NCI-H128 (cell line): ENCODE measurements at regions not wholly inside any gene's neighbourhood (a gene's known extent, or its start where the extent isn't known, plus 50 kb on each side); places are given as distances from the start of the nearest gene placed in this dataset.
"Not testable (repeated sequence)": the region's sequence is repeated elsewhere in the genome, so short reads cannot be mapped to it uniquely, and the experiment has no call there.

Experiments used
- DNase-seq: peaks from one replicate; lab custom pipeline; 2025; ENCODE audit not compliant: unreplicated experiment; lab: John Stamatoyannopoulos, UW

DNA sequence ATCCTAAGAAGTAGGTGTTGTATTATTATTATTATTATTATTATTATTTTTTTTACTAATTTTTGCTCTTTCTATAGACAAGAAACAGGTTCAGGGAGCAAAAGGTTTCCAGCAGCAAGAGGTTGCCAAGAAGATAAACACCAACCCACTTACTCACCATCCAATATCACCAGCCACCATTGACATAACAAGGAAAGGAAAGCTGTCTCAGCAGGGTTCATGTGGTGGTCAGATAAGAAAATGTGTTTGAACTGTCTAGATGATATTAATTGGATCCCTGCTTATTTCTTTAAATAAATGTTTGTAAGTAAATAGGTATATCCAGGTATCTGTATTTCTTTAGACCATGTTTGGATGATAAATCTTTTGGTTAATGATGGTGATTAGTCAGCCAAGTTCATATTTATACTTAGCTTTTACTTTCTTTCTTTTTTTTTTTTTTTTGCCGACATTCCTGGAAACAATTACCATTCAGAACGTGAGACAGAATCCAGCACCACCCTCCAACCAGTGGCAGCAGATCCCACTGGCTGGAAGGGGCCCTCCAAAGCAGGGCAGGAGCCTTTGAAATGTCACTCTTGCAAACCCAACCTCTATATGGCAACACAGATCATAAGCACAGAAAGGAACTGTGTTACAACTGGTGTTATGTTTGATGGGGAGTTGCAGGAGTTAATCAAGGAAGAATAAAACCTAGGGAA is 139.2 kb upstream of the ECI2 start:
- DNase-seq, result no peak

DNA sequence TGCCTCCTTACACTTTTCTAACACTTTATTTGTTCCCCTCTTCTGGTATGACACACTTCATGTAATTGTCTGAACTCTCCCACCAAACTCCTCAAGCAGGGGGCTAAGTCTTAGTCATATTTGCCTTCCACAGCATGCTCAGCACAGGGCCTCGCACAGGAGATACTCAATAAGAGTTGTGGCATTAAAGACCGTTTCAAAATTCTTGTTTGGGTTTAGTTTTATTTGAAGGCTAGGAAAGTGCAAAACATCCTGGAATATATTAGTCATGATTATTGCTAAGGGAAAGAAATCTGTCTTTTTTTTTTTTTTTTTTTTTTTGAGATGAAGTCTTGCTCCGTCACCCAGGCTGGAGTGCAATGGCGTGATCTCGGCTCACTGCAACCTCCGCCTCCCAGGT is 137.6 kb upstream of the ECI2 start:
- no peak for DNase-seq

DNA sequence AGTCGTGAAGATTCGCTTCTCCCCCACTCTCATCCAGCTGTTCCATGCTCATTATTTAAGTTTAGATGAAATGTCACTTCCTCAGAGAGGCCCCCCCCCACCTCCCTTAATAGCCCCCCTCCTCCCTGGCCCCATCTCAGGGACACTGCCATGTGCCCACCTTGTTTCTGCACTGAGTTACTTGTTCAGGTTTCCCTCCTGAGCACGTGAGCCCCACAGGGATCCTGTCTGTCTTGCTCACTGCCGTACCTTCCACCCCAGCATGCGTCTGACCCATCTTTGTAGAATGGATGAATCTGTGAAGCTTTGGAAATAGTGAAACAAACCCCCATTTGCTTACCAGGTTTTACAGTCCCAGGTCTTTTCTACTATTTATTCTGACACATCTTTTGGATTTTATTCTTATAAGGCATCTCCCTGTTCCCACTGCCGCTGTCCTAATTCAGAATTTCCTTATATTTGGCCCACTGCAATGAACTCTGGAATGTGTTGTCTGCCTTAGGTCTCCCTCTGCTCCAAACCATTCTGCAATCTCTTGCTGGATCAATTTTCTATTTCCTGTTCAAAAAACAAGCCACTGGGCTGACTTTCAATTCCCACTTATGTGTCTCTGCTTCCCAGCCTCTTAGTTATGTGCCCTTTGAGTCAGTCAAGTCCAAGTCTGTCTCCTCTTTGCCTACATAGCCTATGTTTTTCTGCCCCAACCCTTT is 136.5 kb upstream of the ECI2 start:
- DNase-seq, result no peak

DNA sequence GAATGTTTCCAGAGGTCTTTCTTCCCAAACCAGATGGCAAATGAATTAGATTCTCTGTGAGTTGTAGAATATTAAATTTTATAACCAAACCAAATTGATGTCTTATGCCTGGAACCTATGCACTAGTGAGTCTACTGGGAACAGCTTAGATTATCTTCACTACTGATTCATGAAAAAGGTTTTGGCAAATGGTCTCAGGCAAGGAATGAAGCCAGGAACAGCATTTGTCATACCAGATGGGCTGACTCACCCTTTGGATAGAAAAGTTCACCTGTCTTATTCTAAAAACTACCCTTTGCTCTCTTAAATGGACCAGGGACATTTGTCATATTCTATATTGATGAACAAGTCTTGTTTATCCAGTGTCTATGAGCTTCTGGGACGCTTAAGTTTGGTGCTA is 135.4 kb upstream of the ECI2 start:
- no peak for DNase-seq

DNA sequence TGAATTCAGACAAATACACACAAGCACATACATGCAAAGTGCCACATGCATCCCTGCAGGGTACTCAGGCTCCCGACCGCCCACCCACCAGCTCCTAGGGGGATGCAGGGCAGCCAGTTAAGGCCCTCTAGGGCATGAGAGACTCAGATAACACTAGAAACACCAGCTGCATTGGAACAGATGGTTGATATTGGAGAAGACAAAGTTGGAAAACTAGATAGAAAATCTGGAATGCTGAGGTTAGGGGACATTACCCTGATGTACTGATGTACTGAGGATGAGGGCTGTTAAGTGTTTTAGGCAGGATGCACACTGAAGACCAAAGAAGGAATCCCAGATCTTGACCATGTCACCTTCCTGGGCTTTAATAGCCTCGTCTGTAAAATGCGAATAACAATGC is 134.6 kb upstream of the ECI2 start:
- no peak for DNase-seq

DNA sequence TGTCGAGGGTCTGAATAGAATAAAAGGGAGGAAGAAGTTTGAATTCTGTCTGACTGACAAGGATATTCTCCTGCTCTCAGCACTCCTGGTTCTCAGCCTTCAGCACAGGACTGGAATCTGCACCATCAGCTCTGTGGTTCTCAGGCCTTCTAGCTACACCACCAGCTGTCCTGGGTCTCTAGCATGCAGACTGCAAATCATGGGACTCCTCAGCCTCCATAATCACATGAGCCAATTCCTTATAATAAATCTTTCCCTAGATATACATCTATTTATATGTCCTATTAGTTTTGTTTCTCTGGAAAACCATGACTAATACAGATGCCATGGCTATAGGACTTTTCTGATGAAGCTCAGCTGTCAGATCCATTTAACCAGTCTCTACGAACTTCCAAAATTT is 132.8 kb upstream of the ECI2 start:
- DNase-seq, result no peak

DNA sequence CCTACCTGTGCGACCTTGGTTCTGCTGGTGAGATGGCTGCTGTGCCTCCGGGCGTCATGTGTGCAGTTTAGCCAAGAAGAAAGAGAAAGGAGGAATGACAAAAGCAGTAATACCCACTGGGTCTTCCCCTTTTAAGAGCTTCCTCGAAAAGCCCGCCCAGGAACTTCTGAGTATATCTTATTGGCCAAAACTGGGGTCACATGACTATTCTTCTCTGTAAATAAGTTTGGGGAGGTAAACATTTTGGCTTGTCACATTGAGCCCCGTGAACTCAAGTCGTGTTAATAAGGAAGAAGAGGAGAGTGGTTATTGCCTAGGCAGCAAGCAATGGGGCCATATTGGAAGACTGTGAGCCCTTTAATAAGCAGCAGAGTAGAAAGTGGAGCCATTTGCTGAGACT is 130.4 kb upstream of the ECI2 start:
- no peak for DNase-seq

DNA sequence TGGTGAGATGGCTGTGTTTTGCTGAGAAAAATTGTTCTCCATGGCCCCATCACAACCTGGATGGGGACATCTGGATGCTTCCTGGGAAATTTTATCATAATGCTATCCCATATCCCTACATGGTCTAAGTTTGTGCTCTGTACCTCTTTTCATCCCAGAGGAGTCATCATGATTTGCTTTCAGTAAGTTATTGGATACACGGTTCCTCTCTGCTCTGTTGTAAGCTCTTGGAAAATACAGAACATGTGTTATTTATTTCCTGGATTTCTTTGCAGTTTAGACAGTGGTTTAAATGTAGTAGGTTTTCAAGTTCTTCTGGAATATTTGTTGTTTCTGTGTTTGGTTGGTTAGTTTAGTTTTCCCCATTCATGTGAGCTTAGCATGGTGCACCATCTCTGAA is 129.2 kb upstream of the ECI2 start:
- DNase-seq, result no peak

DNA sequence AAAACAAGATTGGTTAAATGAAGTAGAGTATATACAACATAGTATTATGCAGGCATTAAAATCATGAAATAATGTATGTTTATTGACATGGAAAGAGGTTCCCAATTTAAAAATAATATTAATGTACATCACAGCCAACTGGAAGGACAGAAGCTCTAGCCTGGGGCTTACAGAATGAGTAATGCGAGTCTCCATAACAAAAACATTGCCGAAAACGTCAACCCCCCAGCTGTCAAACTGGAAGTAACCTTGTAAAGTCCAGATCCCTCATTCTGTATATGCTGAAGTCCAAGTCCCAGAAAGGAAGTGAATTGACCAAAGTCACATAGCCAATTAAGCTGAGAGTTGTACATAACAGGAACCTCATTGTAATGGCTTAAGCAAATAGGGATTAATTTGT is 128.7 kb upstream of the ECI2 start:
- no peak for DNase-seq

DNA sequence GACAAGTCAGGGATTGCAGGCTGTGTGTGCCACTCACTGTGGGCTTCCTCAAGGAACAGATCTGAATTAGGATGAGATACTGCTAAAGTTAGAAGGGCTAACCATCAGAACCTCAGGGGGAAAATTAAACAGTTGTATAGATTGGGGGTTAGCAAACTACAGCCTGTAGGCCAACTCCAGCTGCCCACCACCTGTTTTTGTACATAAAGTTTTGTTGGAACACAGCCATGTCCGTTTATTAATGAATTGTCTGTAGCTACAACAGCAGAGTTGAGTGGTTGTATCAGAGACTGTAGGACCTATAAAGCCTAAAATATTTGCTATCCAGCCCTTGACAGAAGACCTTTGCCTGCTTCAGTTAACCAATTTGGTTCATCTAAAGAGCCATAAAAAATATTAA is 127.2 kb upstream of the ECI2 start:
- DNase-seq, result no peak

DNA sequence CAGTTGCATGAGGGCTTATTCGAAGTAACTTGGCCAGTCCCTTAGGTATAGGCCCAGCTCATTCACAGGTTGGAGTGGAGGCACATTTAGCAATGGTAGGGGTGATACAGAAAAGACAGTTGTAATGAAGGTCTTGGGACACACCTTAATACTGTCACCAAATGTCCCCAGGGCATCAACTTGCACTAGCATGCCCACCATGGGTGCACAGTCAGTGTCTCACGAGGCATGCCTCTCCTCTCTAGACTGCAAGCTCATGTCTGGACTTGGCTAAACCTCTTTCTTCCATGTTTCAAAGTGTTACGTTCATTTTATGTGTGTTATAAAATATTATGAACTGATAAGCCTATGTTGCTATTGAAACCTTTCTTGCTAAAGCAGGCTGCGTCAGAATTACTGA is 124.0 kb upstream of the ECI2 start:
- no peak for DNase-seq

DNA sequence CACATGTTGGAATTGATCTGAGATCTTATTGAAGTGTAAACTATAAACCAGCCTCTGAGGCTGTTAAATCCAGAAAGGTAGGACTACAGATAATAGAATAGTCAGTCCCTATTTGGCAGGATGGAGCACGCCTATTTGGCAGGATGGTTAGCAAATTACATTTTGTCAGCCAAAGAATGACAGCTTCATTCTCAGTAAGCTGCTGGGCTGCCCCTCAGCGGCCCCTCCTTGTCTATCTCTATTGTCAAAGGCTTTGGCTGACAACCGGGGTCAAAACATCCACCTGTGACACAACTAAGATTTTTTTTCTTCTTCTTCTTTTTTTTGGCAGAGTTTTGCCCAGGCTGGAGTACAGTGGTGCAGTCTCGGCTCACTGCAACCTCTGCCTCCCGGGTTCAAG is 123.4 kb upstream of the ECI2 start:
- no peak for DNase-seq

DNA sequence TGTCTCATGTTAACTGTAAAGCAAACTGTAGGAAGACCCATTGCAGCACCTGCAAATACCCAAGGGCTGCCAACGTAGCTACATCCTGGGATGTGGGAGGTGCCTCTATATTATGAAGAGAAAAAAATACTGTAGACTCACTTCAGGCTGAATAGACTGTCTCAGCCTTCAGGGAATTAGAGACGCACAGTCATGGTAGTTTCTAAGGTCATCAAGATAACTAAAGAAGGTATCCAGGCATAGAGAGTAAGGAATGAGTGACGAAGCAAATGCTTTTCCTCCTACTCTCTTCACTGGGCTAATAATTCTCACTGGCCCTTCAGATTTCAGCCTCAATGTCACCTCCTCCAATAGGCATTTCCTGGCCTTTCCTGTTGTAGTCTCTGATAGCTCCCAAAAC is 121.6 kb upstream of the ECI2 start:
- DNase-seq, result no peak

DNA sequence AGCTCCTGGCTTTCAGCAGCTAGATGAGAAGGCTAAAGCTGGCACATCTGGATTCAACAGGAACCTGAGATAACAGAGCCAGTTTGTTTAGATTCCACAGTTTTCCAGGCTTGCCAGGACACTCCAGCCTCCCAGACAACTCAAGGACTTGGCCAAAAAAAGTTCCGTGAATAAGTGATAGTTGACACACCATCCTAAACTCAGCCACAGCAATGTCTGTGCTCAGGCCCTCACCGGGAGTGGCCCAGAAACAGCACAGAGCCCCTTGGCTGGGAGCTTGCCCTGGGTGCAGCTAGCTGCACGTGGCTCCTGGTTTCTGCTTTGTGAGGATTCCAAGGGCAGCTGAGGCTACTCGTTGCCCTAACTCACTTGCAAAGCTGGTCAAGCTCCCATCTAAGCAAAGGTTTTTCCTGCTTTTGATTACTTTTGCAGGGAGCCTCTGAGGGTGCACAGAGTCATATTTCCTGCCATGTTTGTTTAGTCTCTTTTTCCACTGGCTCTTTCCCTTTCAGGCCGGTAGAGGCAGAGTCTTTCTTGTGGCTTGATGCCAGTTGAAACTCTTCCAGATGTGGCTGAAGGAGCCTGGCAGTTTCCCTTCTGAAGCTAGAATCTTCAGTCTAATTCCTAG is 118.3 kb upstream of the ECI2 start:
- DNase-seq, result no peak

DNA sequence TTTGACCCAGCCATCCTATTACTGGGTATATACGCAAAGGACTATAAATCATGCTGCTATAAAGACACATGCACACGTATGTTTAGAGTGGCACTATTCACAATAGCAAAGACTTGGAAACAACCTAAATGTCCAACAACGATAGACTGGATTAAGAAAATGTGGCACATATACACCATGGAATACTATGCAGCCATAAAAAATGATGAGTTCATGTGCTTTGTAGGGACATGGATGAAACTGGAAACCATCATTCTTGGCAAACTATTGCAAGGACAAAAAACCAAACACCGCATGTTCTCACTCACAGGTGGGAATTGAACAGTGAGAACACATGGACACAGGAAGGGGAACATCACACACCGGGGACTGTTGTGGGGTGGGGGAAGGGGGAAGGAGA is 117.1 kb upstream of the ECI2 start:
- not testable (repeated sequence) for DNase-seq

DNA sequence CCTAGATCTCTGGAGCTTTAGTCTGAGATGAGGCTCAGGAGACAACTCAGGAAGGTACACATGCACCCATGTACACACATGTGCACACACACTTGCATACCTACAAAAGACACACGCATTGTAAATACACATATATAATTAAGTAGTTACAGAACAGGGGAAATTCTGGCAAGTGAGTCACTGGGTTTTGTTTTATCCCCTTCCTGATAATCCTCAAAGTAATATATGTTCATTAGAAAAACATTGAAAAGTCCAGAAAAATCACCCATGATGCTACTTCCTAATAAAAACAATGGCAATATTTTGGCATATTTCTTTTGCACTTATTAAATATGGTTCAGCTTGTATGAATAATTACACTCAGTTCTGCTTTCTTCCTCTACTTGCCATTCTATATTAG is 115.3 kb upstream of the ECI2 start:
- DNase-seq, result no peak

DNA sequence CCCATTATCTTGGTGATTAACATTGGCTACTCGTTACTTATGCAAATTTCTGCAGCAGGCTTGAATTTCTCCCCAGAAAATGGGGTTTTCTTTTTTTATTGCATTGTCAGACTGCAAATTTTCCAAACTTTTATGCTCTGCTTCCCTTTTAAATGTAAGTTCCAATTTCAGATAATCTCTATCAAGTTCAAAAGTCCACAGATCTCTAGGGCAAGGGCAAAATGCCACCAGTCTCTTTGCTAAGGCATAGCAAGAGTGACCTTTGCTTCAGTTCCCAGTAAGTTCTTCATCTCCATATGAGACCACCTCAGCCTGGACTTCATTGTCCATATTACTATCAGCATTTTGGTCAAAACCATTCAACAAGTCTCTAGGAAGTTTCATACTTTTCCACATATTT is 108.5 kb upstream of the ECI2 start:
- not testable (repeated sequence) for DNase-seq

DNA sequence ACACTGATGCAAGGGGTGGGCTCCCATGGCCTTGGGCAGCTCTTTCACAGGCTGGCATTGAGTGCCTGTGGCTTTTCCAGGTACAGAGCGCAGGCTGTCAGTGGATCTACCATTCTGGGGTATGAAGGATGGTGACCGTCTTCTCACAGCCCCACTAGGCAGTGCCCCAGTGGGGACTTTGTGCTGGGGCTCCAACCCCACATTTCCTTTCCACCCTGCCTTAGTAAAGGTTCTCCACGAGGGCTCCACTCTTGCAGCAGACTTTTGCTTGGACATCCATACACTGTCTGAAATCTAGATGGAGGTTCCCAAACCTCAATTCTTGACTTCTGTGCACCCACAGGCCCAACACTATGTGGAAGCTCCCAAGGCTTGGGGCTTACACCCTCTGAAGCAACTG is 107.9 kb upstream of the ECI2 start:
- DNase-seq, result no peak

DNA sequence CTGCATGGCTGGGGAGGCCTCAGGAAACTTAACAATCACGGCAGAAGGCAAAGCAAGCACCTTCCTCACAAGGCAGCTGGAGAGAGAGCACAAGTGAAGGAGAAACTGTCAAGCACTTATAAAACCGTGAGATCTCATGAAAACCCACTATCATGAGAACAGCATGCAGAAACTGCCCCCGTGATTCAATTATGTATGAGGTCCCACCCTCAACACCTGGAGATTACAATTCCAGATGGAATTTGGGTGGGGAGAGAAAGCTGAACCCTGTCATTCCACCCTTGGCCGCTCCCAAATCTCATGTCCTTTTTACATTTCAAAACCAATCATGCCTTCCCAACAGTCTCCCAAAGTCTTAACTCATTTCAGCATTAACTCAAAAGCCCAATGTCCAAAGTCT is 107.2 kb upstream of the ECI2 start:
- no peak for DNase-seq

DNA sequence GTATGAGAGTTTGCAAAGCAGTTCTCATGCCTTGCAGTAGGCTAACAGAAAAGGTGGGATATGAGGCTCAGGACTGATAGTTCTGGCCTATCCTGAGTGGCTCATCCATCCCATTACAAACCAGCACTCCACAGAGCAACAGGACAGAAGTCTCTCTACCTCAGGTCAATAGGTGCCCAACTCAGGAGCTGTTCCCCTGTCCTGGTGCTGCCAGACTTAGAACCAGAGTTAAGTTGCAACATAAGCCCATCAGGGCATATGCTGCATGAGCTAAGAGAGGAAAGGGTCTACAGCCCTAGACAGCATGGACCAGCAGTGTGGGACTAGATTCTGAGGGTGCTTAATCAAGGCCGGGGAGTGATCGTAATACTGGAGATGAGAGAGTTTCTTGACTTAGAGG is 104.8 kb upstream of the ECI2 start:
- no peak for DNase-seq

DNA sequence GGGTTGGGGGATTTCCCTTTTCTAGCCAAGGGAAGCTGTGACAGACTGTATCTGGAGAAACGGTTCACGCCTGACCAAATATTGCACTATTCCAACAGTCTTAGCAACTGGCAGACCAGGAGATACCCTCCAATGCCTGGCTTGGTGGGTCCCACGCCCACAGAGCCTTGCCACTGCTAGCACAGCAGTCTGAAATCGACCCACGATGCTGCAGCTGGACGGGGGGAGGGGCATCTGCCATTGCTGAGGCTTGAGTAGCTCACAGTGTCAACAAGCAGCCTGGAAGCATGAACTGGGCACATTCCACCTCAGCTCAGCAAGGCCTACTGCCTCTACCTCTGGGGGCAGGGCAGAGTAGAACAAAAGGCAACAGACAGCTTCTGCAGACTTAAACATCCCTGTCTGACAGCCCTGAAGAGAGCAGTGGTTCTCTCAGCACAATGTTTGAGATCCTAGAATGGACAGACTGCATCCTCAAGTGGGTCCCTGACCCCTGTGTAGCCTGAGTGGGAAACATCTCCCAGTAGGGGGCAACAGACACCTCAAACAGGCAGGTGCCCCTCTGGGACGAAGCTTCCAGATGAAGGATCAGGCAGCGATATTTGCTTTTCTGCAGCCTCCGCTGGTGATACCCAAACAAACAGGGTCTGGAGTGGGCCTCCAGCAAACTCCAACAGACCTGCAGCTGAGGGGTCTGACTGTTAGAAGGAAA is 89.9 kb upstream of the ECI2 start:
- no peak for DNase-seq
